SH-SY5Y (cell line): ENCODE measurements at regions not wholly inside any gene's neighbourhood (a gene's known extent, or its start where the extent isn't known, plus 50 kb on each side); places are given as distances from the start of the nearest gene placed in this dataset.

Experiments used
- GATA2 ChIP-seq: IDR thresholded peaks from 2 replicates; pipeline ENCODE4 v1.6.1; 2011; ENCODE audit warnings: mild to moderate bottlenecking, low read depth, low read length
- GATA3 ChIP-seq: IDR thresholded peaks from 2 replicates; pipeline ENCODE4 v1.6.1; 2011; ENCODE audit warnings: low read depth, mild to moderate bottlenecking, low read length, moderate library complexity

DNA sequence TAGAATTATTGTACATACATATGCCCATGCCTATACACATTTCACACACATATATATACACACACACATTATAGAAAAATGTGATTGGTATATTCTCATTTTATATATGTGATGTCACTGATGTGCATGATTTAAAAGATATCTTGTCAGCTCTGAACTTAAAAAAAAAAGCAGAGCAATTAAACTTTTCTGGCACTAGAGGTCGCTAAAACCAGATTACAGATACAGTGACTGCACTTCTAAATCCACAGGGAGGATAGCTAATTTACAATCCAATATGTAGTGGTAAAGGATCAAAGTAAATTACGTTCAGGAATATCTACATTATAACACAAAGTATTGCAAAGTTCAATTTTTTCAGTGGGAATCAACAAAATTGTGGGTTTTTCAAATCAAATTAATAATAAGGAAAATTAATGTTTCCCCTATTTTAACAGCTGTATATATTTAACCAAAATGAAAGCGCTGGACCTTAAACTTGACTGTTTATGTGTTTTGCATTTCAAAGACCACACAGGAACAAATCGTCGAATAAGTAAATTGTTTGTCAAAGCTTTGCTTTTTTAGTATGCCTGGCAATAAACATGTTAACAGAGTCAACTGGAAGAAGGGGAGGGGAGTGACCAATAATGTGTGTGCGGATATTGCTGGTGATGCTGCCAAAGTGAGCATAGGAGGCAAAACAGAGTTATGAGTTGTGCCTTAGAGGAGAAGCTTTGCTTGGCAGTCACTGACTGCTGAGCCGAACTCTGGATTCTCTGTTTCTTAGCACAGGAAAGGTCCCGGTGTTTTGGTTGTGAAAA is 1201.4 kb upstream of the C9orf72 start:
- TF ChIP-seq GATA2 = no peak
- no peak for TF ChIP-seq GATA3
